NCI-H1417 (cell line): ENCODE measurements at regions not wholly inside any gene's neighbourhood (a gene's known extent, or its start where the extent isn't known, plus 50 kb on each side); places are given as distances from the start of the nearest gene placed in this dataset.

Experiments used
- DNase-seq, 3 experiments: peaks; one replicate each; lab custom pipeline; 2025; lab: John Stamatoyannopoulos, UW

DNA sequence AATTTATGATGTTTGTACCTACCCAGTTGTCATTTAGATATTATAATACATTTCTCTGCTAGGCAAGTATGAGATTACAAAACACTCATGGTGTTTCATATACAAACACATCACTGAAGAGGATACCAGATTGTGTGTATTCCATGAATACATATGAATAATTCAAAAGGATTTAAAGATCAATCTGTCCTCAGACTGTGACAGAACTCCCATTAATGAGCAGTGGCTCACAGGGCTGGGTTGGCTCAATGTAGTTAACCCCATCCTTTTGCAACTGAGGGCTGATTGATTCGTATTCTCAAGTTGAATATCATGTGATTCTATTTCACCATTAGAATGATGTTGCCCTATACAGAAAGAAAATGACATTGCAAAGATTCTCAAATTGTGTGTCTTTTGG, 79.6 kb upstream of the SPANXN2 start:
- DNase-seq: no peak

GRCh38 chrX:143788265-143788664, 67.7 kb upstream of the SPANXN2 start:
- peak in 2 of 3 experiments; percentile 20 to 70 for DNase-seq

GRCh38 chrX:143787341-143787740, 66.8 kb upstream of the SPANXN2 start:
- no peak for DNase-seq

DNA sequence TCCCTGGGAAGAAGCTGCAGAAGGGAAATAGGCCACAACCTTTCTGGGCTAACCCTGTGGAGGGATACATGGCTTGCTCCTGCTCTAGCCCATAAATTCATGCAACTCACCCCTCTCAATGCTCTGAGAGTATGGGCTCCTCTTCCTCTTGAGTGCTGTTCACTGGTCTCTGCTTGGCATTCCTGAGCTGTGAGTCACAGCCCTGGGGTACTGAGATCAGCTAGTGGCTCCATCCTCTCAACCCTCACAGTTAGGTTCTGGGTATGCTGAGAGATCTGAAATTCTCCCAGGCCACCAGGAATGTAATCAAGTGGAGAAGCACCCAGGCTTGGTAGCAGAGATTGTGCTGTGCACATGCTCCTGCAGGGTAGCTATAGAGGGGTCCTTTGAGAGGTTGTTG, 60.6 kb upstream of the SPANXN2 start:
- no peak for DNase-seq
